SU-DHL-6 (cell line): ENCODE measurements at regions not wholly inside any gene's neighbourhood (a gene's known extent, or its start where the extent isn't known, plus 50 kb on each side); places are given as distances from the start of the nearest gene placed in this dataset.

Experiments
- CTCF ChIP-seq: fragments of 200-600 bp; sonication (generic); IDR thresholded peaks from one replicate; pipeline ENCODE4 v1.5.1; 2017; ENCODE audit warnings: antibody characterized with exemption, mild to moderate bottlenecking, low read length, moderate library complexity; ENCODE audit not compliant: insufficient read depth, poor library complexity, severe bottlenecking
- EZH2phosphoT487 ChIP-seq: fragments of 200-600 bp; sonication (generic), shearing (Covaris generic); conservative IDR thresholded peaks from 2 replicates; pipeline ENCODE4 v1.6.1; 2018; ENCODE audit warnings: mild to moderate bottlenecking, antibody characterized with exemption, low read length, moderate library complexity, mixed read lengths

- TF ChIP-seq CTCF = no peak
- TF ChIP-seq EZH2phosphoT487 = no peak
These were observed 134.9 kb upstream of the CDH5 start for GRCh38 chr16:66231452-66232160.
